GM12878 (cell line): ENCODE measurements at regions not wholly inside any gene's neighbourhood (a gene's known extent, or its start where the extent isn't known, plus 50 kb on each side); places are given as distances from the start of the nearest gene placed in this dataset.

Experiments used
- ATAC-seq: fragments of 200-7000 bp; cut with Tn5 transposase; 3 replicates; pipeline ENCODE4 v1.9.1; 2020; ENCODE audit warnings: mild to moderate bottlenecking, moderate library complexity
- BruUV-seq: library from RNA; stranded (reverse); fragments of 400-500 nt; replicated peaks from 2 replicates; lab custom pipeline; 2021; lab: Mats Ljungman, UMichigan
- CTCF ChIA-PET: fragments of 300-600 bp; sonication (Branson Sonifier 250); formaldehyde crosslinking; extraction: SDS; loops from one replicate; lab custom pipeline; 2021; ENCODE audit warnings: inconsistent platforms; lab: Yijun Ruan, JAX
- POLR2A ChIA-PET: fragments of 350-600 bp; formaldehyde crosslinking; extraction: SDS; loops from one replicate; lab custom pipeline; 2021; ENCODE audit warnings: inconsistent platforms; lab: Charles Lee
- RAD21 ChIA-PET: fragments of 300-600 bp; sonication (Branson Sonifier 250); formaldehyde crosslinking; loops from one replicate; lab custom pipeline; 2023; ENCODE audit warnings: antibody characterized with exemption; ENCODE audit not compliant: unreplicated experiment; lab: Charles Lee
- SMC1A ChIA-PET: fragments of 300-600 bp; sonication (Branson Sonifier 250); formaldehyde crosslinking; loops from one replicate; lab custom pipeline; 2023; ENCODE audit not compliant: unreplicated experiment, uncharacterized antibody; lab: Charles Lee
- DNase-seq: peaks from one replicate; pipeline ENCODE4 v3.0.0-alpha.2; 2011; ENCODE audit warnings: low read depth, low spot score
- FAIRE-seq: peaks from 3 replicates; lab custom pipeline; 2011; peaks lifted over from hg19 to GRCh38; lab: Jason Lieb, UNC
- H2AFZ ChIP-seq: 2 replicates; pipeline ENCODE4 v1.6.0; 2011; ENCODE audit warnings: low read depth, low read length, control low read depth; ENCODE audit not compliant: control insufficient read depth
- H3K27ac ChIP-seq: 2 replicates; pipeline ENCODE4 v1.5.1; 2011; ENCODE audit warnings: control low read depth; ENCODE audit not compliant: control insufficient read depth, insufficient read depth
- H3K27me3 ChIP-seq, 2 experiments: replicated peaks in 1 of 2; 2 replicates each; pipeline versions ENCODE4 v1.6.0 to v1.6.1; 2011; ENCODE audit warnings: low read length in 1 of 2; ENCODE audit not compliant: control insufficient read depth in 2 of 2, insufficient read depth in 2 of 2
- H3K36me3 ChIP-seq, 2 experiments: 2 replicates each; pipeline ENCODE4 v1.5.1; 2011; ENCODE audit warnings: low read length in 1 of 2; ENCODE audit not compliant: control insufficient read depth in 2 of 2, insufficient read depth in 2 of 2
- H3K4me1 ChIP-seq: 2 replicates; pipeline ENCODE4 v1.6.1; 2011; ENCODE audit warnings: mild to moderate bottlenecking, low read length, moderate library complexity, mixed read lengths; ENCODE audit not compliant: control insufficient read depth, insufficient read depth
- H3K4me2 ChIP-seq: 2 replicates; pipeline ENCODE4 v1.6.0; 2011; ENCODE audit warnings: control low read depth; ENCODE audit not compliant: control insufficient read depth, insufficient read depth
- H3K4me3 ChIP-seq: fragments of 200-600 bp; sonication (generic); 2 replicates; pipeline ENCODE4 v1.5.1; 2016
- H3K79me2 ChIP-seq: 2 replicates; pipeline ENCODE4 v1.6.0; 2011; ENCODE audit warnings: low read length; ENCODE audit not compliant: control insufficient read depth, insufficient read depth
- H3K9ac ChIP-seq: 2 replicates; pipeline ENCODE4 v1.8.0; 2011; ENCODE audit warnings: low read length, control low read depth, mixed read lengths; ENCODE audit not compliant: control insufficient read depth, insufficient read depth
- H3K9me3 ChIP-seq: replicated peaks from 3 replicates; pipeline ENCODE4 v1.5.1; 2011; ENCODE audit warnings: mild to moderate bottlenecking, low read length; ENCODE audit not compliant: control insufficient read depth, insufficient read depth
- H4K20me1 ChIP-seq: 2 replicates; pipeline ENCODE4 v1.6.0; 2011; ENCODE audit not compliant: control insufficient read depth, insufficient read depth
- BHLHE40 ChIP-seq, 2 experiments: fragments of 450-650 bp in 1 of 2; IDR thresholded peaks; 2 replicates each; pipeline ENCODE4 v1.6.1; 2011 to 2017; ENCODE audit warnings: low read depth in 2 of 2, borderline replicate concordance in 1 of 2, improper control_type of control experiment in 1 of 2, low read length in 1 of 2, mild to moderate bottlenecking in 1 of 2
- CHD2 ChIP-seq: IDR thresholded peaks from 2 replicates; pipeline ENCODE4 v1.6.1; 2011; ENCODE audit warnings: low read depth, low read length, improper control_type of control experiment, borderline replicate concordance
- CREB1 ChIP-seq: IDR thresholded peaks from 2 replicates; pipeline ENCODE4 v1.6.1; 2012; ENCODE audit warnings: low read depth, mild to moderate bottlenecking, inconsistent platforms
- CREM ChIP-seq: IDR thresholded peaks from 2 replicates; pipeline ENCODE4 v1.6.1; 2014; ENCODE audit warnings: antibody characterized with exemption, low read depth
- EP300 ChIP-seq, 2 experiments: fragments of 150-350 bp in 1 of 2; IDR thresholded peaks; 2 replicates each; pipeline ENCODE4 v1.6.1; 2011 to 2012; ENCODE audit warnings: low read depth in 2 of 2, low read length in 2 of 2, borderline replicate concordance in 1 of 2, improper control_type of control experiment in 1 of 2, inconsistent platforms in 1 of 2; ENCODE audit not compliant: control insufficient read depth in 1 of 2
- ETV6 ChIP-seq, 2 experiments: fragments of 450-650 bp in 1 of 2; IDR thresholded peaks in 1 of 2; conservative IDR thresholded peaks in 1 of 2; 2 replicates each; pipeline ENCODE4 v1.6.1; 2014; ENCODE audit warnings: antibody characterized with exemption in 1 of 2, borderline replicate concordance in 1 of 2, low read depth in 1 of 2, mild to moderate bottlenecking in 1 of 2, moderate library complexity in 1 of 2
- FOXM1 ChIP-seq: IDR thresholded peaks from 2 replicates; pipeline ENCODE4 v1.6.1; 2012; ENCODE audit warnings: low read depth, mild to moderate bottlenecking, inconsistent platforms, low read length, moderate library complexity
- MTA2 ChIP-seq: fragments of 450-650 bp; IDR thresholded peaks from 2 replicates; pipeline ENCODE4 v1.6.1; 2016; ENCODE audit warnings: low read depth, mild to moderate bottlenecking, moderate library complexity
- PAX5 ChIP-seq: IDR thresholded peaks from 2 replicates; pipeline ENCODE4 v1.6.1; 2011; ENCODE audit warnings: low read depth, low read length, borderline replicate concordance
- RAD51 ChIP-seq: fragments of 450-650 bp; IDR thresholded peaks from 2 replicates; pipeline ENCODE4 v1.6.1; 2016; ENCODE audit warnings: moderate library complexity, mild to moderate bottlenecking, inconsistent platforms
- RCOR1 ChIP-seq: conservative IDR thresholded peaks from 2 replicates; pipeline ENCODE4 v1.6.1; 2012; ENCODE audit warnings: low read depth, low read length, improper control_type of control experiment
- SPI1 ChIP-seq: IDR thresholded peaks from 2 replicates; pipeline ENCODE4 v1.6.1; 2011; ENCODE audit warnings: low read depth, mild to moderate bottlenecking, low read length, moderate library complexity, borderline replicate concordance; ENCODE audit not compliant: insufficient read depth
- ZBTB4 ChIP-seq: fragments of 450-650 bp; formaldehyde crosslinking; IDR thresholded peaks from 2 replicates; pipeline ENCODE4 v1.4.0; 2022; ENCODE audit warnings: mild to moderate bottlenecking, moderate library complexity
- WGBS: methylation state at CpG from one replicate; pipeline ENCODE4 v1.1.6; 2016; ENCODE audit warnings: low lambda C conversion rate; ENCODE audit not compliant: insufficient replicate concordance, insufficient coverage; ENCODE audit errors: missing lambda C conversion rate; 5-methylcytosine and 5-hydroxymethylcytosine counted together
- in situ Hi-C: fragments of 300-500 bp; cut with MboI; formaldehyde crosslinking; loops from 9 replicates; pipeline ENCODE4 v1.14.3; 2018; ENCODE audit warnings: mixed read lengths
- intact Hi-C: fragments of 100-400 bp; cut with micrococcal nuclease; formaldehyde crosslinking; loops from one replicate; pipeline ENCODE4 v1.14.2; 2022; ENCODE audit not compliant: unreplicated experiment
- TF ChIP-seq, protein P1 (sequence below): fragments of 450-650 bp; IDR thresholded peaks from 2 replicates; pipeline ENCODE4 v1.6.1; 2017; ENCODE audit warnings: mild to moderate bottlenecking, moderate library complexity

DNA sequence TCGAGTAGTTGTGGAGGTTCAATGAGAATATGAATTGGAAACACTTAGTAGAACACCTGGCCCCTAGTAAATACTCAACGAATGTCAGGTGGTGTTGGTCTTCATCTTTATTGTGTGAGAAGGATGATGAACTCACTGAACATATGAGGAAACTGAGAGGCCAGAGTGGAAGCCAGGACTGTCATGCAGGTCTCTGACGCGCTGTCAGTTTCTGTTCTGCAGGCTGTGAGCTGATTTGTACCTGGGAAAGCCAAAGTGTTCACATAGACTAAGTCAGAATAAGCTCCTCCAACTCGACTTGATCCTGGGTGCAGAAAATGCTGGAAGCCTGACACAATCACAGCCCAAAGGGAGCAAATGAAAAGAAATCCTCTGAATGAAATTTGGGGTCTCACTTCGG lies 222.2 kb downstream of the LY86 start:
- Histone ChIP-seq H3K4me3 (peak overlapping the region; percentile 52; the same call in 1 of the 2 replicates), H3K36me3 (no peaks in the 10 kb centered on the region), H3K27me3 (no peaks in the 10 kb centered on the region), H3K4me2 (peak overlapping the region; percentile 81), H4K20me1 (no peaks in the 10 kb centered on the region), H3K9me3 (no peaks in the 10 kb centered on the region), H3K9ac (no peak overlapping the region), H3K79me2 (no peaks in the 10 kb centered on the region), H3K4me1 (peaks cover 30% of the 10 kb centered on the region), H3K27ac (0 out of 2 replicates have a peak overlapping the region, but pooled peaks have one; percentile 15), H2AFZ (peak overlapping the region; percentile 80)
- peak in 1 of 2 experiments; percentile 10; a peak in 2 of 4 replicates for TF ChIP-seq EP300 (IDR thresholded peaks at IDR 0.05; ENCODE audit: borderline replicate concordance in 1 of 2, control insufficient read depth in 1 of 2, low read depth in 2 of 2, low read length in 2 of 2)
- 0 out of 4 replicates have a peak, but pooled peaks of 1 of the 2 experiments have one; percentile 5 for TF ChIP-seq BHLHE40 (IDR thresholded peaks at IDR 0.05; ENCODE audit: borderline replicate concordance in 1 of 2, low read depth in 2 of 2, low read length in 1 of 2)
- peak; percentile 29; the same call in 1 of the 2 replicates for TF ChIP-seq MTA2
- TF ChIP-seq RAD51, result peak; percentile 48
- TF ChIP-seq, protein P1, sequence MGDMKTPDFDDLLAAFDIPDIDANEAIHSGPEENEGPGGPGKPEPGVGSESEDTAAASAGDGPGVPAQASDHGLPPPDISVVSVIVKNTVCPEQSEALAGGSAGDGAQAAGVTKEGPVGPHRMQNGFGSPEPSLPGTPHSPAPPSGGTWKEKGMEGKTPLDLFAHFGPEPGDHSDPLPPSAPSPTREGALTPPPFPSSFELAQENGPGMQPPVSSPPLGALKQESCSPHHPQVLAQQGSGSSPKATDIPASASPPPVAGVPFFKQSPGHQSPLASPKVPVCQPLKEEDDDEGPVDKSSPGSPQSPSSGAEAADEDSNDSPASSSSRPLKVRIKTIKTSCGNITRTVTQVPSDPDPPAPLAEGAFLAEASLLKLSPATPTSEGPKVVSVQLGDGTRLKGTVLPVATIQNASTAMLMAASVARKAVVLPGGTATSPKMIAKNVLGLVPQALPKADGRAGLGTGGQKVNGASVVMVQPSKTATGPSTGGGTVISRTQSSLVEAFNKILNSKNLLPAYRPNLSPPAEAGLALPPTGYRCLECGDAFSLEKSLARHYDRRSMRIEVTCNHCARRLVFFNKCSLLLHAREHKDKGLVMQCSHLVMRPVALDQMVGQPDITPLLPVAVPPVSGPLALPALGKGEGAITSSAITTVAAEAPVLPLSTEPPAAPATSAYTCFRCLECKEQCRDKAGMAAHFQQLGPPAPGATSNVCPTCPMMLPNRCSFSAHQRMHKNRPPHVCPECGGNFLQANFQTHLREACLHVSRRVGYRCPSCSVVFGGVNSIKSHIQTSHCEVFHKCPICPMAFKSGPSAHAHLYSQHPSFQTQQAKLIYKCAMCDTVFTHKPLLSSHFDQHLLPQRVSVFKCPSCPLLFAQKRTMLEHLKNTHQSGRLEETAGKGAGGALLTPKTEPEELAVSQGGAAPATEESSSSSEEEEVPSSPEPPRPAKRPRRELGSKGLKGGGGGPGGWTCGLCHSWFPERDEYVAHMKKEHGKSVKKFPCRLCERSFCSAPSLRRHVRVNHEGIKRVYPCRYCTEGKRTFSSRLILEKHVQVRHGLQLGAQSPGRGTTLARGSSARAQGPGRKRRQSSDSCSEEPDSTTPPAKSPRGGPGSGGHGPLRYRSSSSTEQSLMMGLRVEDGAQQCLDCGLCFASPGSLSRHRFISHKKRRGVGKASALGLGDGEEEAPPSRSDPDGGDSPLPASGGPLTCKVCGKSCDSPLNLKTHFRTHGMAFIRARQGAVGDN, result peak; percentile 75
- TF ChIP-seq CREB1, result 0 out of 2 replicates have a peak, but pooled peaks have one; percentile 37
- TF ChIP-seq SPI1, result peak; percentile 30; the same call in 1 of the 2 replicates
- TF ChIP-seq CHD2, result 0 out of 2 replicates have a peak, but pooled peaks have one; percentile 28
- peak in 1 of 2 experiments; percentile 32; a peak in 1 of 4 replicates for TF ChIP-seq ETV6 (conservative IDR thresholded peaks at IDR 0.05 in 1 of 2, IDR thresholded peaks at IDR 0.05 in 1 of 2; ENCODE audit: borderline replicate concordance in 1 of 2, low read depth in 1 of 2)
- TF ChIP-seq RCOR1, result no peak
- no peak for TF ChIP-seq FOXM1
- TF ChIP-seq PAX5, result no peak
- TF ChIP-seq CREM, result peak; percentile 46; the same call in 1 of the 2 replicates
- TF ChIP-seq ZBTB4 (CRISPR knock-in tag), result no peak
- no TSS peak for BruUV-seq
- CTCF ChIA-PET, result interaction anchor here (1.2 to 4.0 kb wide), 3 partner anchors 11 to 24 kb away, joined by 3 to 16 read pairs (median 4); no protein-coding TSS in a partner anchor
- 54% methylated on average over 6 of the region's 6 CpGs for WGBS
- RAD21 ChIA-PET, result interaction anchor here (0.8 to 4.4 kb wide), 4 partner anchors 10 to 467 kb away, joined by 3 to 29 read pairs (median 6); no protein-coding TSS in a partner anchor
- DNase-seq (no peak), FAIRE-seq (no peak), ATAC-seq (peak; percentile 79)
- in situ Hi-C loops (no loop called here), intact Hi-C loops (no loop called here)
- POLR2A ChIA-PET, result interaction anchor here (2.2 to 3.3 kb wide), 3 partner anchors 11 to 16 kb away, joined by 5 to 15 read pairs (median 9); no protein-coding TSS in a partner anchor
- SMC1A ChIA-PET, result interaction anchor here (0.9 to 3.3 kb wide), 9 partner anchors 8 to 233 kb away, joined by 3 to 31 read pairs (median 5); no protein-coding TSS in a partner anchor
